Stimulated activated CD4-positive, alpha-beta T cell treated with anti-CD3 and anti-CD28 coated beads, Interleukin-4, amount 100 ng/mL, for 4 hours (primary cell): ENCODE measurements at regions not wholly inside any gene's neighbourhood (a gene's known extent, or its start where the extent isn't known, plus 50 kb on each side); places are given as distances from the start of the nearest gene placed in this dataset.

Source experiments
- DNase-seq, 2 experiments: peaks; one replicate each; pipeline ENCODE4 v3.0.0-alpha.2; 2020

DNA sequence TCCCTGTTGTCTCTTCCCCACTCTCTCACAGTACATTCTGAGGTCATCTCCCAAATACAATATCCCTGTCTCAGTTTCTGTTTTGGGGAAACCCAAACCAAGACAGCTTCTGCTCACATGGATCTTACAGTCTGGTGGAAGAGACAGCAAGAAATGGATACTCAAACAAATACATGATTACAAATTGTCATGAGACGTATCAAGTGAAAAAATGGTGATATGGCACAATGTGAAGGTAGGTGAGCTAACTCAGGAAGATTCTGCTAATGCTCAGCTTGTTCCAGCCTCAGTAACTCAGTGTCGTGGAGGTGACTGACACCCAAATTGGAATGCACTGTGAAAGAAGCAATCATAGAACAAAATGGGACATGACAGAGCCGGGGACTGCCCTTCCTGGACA, 68.3 kb downstream of the CHST1 start:
- DNase-seq: no peak

DNA sequence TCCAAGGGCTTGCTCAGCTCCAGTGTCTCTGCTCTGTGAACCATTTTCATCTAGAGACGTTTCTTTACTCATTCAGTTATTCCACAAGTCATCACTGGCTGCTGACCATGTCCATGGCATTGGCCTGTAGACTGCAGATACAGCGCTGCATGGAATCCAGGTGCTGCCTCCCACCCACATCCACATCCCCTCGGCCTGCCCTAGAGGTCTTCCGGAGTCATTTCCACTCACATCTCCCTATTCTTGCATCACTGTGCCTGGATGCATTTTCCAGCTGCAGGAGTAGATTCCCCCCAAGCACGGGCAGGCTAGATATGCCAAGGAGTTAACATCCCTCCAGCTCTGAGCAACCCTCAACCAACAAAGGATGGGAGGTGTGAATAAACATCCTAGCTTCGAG, 68.9 kb downstream of the CHST1 start:
- DNase-seq: no peak

DNA sequence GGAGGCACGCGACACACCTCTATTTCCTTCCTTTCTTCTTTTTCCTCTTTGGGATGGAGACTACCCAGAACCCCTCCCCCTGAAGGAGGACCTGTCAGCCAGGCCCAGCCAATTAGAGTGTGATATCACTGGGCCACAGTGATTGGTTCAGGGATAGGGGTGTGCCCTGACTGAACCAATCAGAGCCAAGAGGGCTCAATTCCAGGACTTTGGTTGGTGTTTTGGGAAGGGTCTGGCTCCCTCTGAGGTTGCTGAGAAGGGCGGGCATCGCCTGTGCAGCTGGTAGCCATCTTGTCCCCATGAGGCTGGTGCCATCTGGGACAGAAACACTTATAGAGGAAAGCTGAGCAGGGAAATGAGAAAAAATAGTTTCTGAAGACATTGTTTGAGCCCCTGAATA, 71.4 kb downstream of the CHST1 start:
- no peak for DNase-seq

DNA sequence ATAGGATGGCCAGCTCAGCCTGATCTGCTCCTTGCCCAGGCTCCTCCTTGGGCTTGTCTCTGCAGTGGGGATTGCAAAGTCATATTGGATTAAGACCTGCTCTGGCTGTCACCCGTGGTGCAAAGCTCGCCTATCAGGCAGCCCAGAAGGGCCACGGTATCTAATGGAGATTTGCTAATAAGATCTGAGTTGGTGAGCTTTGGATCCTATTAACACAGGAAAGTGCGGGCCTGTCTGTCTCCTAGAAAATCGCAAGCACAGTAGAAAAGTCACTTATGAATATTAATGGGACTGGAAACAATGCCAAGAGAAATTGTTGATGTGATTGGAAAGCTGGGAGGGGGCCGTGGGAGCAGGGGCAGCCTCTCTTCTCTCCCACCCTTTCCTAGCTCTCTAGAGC, 72.8 kb downstream of the CHST1 start:
- DNase-seq: no peak

DNA sequence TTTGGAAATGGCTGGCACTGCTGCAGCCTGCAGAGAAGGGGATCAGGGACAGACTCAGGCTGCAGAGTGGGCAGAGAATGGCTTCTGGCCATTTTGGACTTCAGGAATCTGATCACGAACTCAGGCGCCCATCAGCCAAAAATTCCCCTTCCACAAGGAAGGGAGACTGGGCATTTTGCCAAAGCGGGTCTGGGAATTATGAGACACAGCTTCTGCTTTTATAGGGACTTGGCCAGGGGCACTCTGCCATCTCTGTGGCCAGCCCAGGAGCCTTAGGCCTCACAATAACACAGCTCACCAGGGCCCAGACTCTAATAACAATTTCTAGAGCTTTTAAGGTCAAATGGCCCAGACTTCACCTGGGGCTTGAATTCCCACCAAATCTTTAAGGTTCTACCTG, 74.7 kb downstream of the CHST1 start:
- DNase-seq: no peak

DNA sequence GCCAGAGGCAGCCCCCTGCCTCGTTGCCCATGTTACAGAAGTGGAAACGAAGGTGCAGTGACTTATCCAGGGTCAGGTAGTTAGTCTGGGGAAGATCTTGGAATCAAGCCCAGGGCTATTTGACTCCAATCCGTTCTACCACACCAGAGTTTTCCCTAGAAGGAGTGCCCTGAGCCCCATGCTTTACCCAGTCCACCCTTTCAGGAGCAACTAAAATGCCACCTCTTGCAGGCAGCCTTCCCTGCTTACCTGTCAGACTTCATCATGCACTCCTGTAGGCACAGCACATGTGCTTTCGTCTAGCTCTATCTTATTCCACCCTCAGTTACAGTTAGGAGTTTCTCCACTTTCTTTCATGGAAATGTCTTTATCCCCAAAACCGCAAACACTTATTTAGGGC, 80.2 kb downstream of the CHST1 start:
- no peak for DNase-seq

DNA sequence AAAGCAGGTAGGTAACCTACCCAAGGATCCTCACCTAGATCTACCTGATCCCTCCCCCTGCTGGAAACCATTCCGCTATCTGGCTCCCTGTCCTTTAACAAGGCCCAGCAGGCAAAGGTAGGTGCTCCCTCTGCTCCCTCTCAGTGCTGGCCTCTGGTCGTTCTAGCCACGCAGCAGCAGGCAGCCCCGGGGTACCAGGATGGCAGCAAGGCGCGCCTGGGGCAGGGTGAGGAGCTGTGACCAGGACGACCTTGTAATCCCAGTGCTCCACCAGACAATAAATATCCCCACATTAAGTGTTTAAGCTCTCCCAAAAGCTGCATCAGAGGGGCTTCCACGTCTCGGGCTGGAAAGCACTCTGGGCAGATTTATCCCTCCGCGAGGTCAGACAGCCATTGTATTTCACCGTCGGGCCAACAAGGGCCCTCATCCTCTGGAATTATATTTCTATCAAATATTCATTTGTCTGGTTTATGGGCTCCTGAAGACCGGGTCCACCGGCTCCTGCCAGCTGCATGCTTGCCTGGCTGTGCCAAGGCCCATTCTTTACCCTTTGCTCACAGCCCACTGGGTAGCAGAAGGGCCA, 81.3 kb downstream of the CHST1 start:
- no peak for DNase-seq

DNA sequence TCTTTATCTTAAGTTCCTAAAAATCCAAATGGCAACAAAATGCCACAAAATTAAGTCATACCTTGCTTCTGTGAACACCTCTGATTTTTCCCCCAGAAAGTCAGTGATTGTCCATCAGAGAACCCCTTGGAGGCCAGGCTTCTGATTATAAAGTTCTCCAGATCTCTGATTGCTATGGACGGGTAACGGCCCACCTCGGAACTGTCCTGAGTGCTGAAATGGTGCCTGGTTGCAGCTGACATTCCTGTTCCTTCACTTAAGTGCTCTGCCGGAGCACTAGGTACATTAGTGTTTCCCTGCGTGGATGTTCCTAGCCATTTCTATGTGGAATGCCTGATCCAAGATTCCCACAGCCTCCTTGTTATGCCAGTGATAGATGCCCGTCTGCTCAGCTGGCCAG, 85.0 kb downstream of the CHST1 start:
- DNase-seq: no peak

DNA sequence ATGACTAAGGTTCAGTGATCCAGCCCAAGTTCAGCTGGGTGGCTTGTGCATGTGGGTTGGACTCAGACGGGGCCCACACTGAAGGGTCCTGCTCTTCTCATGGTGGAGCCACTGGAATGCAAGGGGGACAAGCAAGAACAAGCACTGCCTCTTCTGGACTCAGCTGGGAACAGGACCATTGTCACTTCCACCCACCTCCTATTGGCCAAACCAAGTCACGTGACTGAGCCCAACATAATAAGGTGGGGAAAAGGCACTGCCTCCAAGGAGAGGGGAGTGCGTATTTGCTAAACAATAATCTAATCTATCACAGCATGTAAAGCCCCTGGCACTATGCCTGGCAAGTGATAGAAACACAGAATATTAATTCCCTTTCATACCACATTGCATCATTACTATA, 87.1 kb downstream of the CHST1 start:
- no peak for DNase-seq

DNA sequence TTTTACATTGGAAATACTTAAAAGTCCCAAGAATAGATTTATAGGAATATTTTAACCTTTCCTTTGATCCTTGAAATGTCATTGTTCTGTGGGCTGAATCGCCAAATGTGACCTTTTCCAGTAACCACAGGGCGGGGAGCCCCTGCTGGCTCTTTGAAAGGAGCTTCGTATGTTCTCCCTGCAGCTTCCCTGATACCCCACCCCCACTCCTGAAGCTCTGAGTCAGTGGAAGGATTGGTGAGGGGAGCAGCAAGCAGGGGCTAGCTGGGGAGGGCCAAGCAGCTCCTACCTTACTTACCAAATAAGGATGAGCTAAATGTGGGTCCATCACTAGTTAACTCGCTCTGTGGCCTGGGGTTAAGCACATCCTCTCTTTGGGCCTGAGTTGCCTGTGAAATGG, 87.7 kb downstream of the CHST1 start:
- no peak for DNase-seq

DNA sequence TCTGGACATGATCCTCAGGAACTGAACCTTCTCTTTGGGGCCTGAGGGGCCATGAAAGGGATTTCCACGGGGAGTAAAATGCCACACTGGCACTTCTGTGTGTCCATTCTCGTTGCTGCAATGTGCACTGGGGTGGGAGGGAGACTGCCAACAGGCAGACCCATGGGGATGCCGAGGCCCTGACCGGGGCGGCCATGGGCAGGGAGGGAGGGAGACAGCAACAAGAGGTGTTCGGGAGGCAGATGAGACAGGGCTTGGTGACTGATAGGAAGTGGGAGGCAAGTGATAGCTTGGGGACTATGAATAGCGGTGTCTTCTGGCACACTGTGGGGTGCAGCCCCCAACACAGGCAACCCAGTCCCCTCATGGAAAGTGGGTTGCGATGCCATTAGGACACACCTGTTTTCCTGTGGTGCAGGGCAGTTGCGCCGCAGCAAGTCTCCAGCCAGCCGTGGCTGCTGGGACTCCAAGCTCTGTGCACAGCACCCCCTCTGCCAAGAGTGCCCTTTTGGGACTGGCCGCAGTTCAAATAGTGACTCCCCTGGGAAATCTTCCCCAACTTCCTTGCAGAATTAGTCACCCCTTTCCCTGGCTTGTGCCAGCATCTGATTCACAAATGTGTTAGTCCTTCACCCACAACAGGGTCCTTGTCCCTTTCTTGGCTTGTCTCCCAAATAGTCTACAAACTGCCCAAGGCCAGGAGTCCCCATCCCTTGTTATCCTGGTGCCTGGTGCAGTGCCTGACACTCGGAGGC, 88.8 kb downstream of the CHST1 start:
- DNase-seq: no peak

DNA sequence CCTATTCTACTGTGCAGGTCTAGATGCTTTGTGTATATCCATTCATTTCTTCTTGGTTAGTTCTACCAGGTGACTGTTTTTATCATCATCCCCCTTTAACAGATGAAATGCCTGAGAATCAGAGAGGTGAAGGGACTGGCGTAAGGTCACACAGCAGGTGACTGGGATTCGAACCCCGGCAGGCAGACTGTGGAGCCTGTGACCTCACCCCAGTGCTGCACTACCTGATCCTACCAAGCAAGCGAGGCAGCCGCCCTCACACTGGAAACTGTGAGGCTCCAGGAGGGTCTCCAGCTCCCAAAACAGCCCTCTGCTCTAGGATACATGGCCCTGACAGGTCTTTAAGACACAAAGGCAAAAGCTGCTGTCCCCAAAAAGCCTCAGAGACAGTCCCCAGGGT, 91.7 kb downstream of the CHST1 start:
- no peak for DNase-seq

DNA sequence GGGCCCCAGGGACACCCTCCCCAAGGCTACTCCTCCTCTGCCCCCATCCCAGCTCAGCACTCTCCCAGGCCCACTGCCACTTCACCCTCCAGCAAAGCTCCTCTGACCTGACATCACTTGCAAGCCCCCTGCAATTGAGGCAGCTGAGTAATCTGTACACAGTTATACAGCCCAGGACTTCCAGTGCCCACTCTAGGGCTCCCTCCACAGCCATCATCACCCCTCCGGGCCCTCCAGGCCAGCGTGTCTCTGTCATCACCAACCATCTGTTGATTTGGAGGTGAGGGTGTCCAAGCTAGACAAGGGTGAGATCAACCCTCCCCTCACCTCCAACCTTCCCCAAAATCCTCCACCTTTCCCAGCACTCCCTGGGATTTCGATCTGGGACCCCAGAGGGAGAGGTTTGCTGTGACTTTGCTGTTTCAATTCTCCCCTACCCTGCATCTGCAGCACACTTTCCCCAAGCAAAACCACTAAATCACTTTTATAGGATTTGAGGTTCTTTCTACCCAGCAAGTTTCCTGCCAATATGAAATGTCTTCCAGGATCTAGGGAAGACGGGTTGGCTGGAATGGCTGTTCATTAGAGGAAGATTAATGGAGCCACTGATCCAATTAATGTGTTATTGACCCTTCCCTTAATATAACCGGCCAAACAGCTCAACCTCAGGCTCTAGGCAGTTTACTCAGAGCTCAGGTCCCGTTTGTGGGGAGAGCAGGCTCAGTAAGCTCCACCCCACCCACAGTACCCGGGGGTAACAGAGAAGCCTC, 92.9 kb downstream of the CHST1 start:
- DNase-seq: no peak

DNA sequence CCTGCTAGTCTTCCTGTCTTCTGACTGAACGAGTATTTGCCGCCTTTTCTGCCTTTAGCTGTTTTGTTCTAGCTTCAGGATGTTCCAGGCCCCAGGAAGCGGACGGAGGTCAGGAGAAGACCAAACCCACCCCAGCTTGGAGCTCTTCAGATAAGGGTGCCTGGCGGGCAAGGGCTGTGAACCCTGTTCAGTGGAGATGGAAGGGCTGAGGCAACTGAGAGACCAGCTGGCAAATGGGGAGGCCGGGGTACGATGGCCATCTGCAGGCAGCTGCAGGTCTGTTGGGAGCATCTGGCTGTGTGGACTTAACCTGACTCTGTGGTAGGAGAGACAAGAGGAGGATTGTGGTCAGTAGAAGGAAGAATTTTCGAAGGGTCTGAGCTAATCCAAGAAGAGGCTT, 95.6 kb downstream of the CHST1 start:
- DNase-seq: no peak

DNA sequence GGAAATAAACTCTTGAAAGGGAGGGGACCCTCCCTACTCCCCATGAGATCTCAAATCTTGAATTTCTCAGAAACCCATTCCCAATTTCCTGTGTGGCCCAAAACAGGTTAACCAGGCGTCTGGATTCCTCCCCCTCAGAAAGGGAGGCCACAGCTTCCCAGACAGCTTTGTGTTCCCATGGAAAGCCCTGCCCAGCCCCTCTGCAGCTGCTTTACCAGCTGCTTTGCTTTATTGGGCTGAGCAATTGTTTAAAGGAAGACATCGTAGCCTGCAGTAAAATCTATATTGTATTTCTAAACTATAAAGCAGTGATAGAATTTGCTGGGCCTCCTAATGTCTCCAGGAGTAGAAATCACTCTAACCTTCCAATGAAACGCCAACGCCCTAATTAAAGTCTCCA, 97.4 kb downstream of the CHST1 start:
- DNase-seq: no peak

DNA sequence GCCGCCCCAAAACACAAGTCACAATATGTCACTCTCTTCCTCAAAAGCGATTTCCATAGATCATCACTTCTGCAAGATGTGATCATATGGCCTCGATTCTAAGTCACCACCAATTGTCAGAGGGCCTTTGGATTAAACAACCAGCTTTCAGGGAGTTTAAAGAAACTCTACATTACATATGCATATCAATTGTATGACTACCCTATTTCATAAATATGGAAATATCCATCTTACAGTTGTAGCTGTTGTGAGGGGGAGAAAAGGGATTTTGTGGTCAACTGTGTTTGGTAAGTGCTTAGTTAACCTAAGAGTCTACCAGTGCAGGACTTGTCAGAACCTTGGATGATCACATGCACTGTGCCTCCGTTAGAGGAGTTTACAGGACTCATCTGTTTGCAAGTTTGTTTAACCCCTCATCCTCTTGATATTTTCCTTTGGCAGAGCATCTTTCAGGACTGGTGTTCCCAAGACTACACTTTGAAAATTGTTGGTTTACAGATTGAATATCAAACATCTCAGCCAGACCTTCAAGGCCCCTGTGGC, 99.9 kb downstream of the CHST1 start:
- DNase-seq: no peak

DNA sequence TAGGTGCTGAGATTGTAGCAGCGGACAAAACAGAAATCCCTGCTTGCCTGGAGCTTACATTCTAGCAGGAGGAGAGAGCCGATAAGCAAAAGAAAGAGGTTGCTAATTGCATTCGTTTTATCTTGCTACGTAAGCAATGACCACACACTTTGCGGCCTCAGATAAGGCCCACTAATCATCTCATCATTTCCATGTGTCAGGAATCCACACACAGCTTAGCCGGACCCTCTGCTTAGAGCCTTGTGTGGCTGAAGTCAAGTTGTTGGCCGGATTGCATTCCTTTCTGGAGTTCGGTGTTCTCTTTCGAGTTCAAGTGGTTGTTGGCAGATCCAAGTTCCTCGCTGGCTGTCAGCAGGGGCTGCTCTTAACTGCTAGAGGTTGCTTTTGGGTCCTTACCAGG, 101.6 kb downstream of the CHST1 start:
- DNase-seq: no peak

DNA sequence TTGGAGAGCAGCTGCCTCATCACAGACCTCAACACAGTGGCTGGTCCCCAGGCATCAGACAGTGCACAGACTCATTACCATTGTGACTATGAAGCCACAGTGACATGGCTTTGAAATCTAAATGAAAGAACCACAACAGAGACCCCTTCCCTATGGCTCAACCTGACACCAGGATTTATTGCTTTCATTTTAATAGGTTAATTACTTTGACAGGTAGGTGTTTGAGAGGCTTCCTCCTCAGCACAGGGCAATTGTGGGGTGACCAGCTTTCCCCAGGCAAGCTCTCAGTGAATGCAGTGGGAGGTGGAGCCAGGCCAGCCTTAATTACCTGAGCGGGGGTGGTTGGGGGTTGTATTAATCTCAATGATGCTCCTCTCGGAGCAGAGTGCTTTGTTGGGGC, 102.3 kb downstream of the CHST1 start:
- DNase-seq: no peak

DNA sequence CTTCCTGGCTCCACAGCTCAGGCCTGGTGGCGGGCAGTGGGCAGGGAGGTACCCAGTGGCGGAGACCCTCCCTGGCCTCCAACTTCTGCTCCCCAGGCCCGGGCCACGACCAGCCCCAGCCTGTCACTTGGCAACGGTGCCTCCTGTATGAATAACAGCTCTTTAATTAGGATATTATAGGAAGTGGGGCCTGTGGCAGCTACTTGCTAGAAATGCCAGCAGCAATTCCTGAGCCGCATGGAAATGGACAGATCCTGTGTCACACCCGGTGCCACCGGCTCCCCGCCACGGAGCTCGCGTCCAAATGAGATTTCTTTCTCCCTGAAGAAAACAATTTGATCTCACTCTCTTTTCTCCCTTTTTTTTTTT, 104.5 kb downstream of the CHST1 start:
- no peak for DNase-seq

DNA sequence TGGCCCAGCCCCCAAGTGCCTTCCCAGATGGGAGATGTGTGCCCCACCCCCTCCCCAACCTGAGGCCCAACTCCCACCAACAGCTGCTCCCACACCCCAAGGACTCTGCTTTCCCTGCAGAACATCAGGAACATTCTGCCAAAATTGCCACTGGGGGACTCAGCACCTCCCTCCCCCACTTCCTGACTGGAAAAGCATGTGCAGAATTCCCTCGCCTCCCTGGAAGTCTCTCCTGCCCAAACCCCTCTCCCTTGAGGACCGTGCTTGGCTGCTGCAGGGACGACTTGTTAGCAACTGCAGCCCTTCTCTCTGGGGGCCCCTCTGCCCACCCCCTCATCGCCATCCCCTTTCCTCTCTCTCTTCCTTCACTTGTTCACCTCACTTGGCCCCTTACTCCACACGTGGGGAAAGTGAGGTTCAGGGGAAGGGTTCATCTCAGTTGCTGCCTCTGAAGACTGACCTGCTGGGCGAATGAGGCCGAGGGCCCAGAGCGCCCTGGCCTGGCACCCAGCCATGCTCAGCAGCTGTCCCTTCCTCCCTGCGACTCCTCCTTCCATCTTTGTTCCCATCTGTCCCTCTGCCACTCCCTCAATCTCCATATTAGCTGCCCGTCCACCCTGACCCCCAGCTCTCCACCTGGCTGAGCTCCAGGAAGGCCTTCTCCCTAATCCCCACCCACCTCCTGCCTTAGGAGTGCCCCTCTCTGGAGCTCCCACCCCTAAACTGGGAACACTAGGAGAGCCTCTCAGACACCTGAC, 105.1 kb downstream of the CHST1 start:
- no peak for DNase-seq

DNA sequence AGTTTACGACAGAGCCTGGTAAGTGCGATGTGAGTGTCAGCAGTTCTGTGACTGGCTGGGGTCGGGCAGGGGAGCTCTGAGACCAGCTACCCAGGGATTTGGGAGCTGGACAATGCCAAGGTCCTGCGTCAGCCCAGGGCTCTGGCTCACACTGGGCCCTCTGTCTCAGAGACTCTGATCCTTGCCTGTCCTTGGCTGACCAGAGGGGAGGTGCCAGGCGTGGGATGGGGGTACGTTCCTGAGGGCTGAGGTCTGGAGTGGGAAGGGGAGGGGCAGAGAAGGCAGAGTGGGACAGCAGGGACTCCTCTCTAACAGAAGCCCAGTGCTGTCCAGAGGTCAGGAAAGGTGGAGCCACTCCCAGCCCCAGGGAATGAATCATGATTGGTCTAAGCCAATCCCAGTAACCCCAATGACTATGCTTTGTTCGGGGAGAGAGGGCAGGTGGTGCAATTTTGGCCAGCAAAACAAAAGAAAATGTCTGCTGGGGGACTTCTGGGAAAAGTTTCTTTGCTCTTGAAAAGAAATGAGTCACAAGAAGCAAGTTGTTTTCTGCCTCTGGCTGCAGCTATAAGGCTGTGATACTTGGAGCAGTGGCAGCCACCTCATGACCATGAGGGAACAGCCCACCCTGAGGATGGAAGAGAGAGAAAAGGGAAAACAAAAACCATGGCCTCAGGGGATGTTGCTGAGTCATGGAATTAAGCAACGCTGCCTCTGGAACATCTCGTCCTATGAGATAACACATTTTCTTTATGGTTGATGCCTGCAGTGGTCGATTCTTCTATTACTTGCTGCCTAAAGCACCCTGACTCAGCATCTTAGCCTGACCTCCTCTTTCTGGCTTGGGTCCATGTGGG, 108.3 kb downstream of the CHST1 start:
- DNase-seq: no peak

DNA sequence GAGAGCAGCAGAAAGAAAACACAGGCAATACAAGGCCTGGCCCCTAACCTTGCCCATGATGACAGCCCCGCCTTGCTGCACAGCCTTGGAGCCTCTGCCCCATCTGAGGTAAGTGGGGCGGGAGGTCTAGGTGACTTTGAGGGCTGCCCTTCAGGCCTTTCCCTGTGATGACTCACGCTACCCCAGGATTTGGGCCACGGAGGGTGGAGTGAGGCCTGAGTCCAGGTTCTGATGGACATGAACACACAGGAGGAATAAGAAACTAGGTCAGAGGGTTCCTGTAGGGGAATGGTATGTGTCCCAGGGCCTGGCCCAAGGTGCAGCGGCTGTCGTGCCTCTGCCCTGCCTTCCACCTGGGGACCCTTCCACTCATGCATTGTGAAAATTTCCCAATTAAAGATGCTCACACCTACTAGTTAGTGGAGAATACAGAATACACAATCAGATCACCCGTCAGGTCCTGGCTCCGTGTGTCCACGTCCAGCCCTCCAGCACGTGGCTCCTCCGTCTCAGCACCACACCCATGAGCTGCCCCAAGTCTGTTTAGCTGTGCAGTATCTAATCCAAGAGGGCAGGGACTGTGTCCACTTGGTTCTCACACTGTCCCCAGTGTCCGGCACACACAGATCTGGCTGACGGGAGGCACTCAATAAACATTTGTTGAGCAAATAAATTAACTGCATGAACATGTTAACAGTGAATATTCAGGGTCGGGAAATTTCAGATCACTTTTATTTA, 111.0 kb downstream of the CHST1 start:
- DNase-seq: no peak
